ENCODE measurements at regions not wholly inside any gene's neighbourhood (a gene's known extent, or its start where the extent isn't known, plus 50 kb on each side); places are given as distances from the start of the nearest gene placed in this dataset.

GRCh38 chr1:234554218-234554697, 55.7 kb downstream of the IRF2BP2 start:
- FAIRE-seq: no peak

DNA sequence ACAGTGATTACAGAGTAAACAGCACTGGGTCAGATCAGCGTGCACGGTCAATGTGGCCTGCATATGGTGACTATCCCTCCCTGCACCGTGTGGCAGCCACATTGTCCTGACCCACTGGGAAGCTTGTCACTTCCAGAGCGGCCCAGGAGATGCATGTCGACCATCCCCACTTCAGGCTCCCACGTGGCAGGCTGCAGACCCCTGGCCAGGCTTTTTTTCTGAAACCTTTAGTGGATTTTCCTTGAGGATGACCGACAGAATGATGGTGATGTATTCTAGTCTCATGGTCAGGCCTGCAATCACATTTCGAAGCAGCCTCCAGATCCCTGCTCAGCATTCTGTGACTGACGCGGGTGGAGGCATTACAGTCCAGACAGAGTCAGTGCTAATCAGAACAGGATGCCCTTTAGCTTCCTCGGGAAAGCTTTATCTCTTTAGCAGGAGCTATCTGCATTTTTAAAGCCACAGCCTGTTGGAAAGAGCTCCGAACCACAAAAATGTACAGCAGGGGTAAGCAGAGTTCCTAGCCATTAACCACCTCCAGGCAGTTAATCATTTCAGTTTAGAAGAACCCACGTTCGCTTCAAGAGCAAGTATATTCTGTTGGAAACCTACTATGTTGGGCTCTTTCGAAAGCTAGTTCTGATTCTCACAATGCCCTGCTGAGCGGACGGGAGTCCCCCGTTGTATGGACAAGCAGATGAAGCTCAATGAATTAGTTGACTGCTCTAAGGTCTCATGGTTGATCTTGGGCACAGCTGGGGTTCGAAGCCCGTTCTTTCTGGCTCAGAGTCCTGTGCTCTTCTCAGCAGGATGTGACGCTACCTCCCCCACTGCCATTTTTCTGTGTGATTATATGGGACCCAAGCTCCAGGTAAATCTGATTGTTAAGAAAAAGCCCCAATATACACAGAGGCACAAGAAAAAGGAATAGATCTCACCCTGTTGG, 56.5 kb downstream of the IRF2BP2 start:
- no peak for FAIRE-seq
- DNase-seq (ENCODE audit: low spot score in 2 of 2): no peak

More at GRCh38 chr1:234554218-234554697, 55.7 kb downstream of the IRF2BP2 start:
- DNase-seq (ENCODE audit: low spot score in 2 of 2): peak in 1 of 2 donors; percentile 44

DNA sequence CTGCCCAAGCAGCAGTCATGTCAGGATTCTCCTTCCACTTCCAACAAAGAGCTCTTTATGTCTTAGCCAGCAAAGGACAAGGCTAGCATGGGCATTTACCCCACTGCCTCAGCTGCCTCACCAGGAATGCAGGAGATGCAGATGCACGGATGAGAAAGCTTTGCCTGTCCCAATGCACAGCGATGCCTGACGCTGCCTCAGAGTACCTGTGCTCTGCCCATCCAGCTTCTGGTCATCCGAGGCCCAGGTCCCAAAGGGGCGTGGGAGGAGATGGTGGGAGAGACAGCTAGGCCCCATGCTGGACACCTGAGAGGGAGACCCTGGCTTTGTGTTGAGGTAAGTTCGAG, 59.0 kb downstream of the IRF2BP2 start:
- DNase-seq (ENCODE audit: low spot score in 2 of 2) (no peak), FAIRE-seq (no peak)

- DNase-seq (ENCODE audit: low spot score in 2 of 2): peak in 1 of 2 donors; percentile 44
- FAIRE-seq: no peak
These were observed 59.5 kb downstream of the IRF2BP2 start for GRCh38 chr1:234550341-234551031.

DNA sequence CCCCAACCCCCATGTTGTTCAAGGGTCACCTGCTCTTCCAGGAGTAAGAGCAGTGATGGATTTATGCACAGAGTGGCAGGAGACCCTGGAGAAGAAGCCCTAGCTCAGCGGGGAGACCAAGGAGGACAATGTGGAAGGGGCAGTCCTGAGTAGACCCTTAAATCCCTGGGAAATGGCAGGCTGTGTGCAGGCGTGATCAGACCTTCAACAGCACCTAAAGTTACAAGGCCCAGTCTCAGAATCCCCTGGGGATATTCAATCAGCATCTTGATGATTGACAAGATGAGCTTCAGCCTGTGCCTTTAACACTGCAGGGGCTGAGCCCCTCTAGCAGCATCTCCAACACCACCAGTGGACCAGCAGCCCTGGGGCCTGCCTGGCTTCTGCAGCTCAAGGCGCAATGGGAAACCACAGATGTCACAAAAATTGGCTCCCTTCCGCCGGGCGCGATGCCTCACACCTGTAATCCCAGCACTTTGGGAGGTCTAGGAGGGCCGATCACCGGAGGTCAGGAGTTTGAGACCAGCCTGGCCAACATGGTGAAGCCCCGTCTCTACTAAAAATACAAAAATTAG, 60.4 kb downstream of the IRF2BP2 start:
- DNase-seq (ENCODE audit: low spot score in 2 of 2) (no peak), FAIRE-seq (no peak)

DNA sequence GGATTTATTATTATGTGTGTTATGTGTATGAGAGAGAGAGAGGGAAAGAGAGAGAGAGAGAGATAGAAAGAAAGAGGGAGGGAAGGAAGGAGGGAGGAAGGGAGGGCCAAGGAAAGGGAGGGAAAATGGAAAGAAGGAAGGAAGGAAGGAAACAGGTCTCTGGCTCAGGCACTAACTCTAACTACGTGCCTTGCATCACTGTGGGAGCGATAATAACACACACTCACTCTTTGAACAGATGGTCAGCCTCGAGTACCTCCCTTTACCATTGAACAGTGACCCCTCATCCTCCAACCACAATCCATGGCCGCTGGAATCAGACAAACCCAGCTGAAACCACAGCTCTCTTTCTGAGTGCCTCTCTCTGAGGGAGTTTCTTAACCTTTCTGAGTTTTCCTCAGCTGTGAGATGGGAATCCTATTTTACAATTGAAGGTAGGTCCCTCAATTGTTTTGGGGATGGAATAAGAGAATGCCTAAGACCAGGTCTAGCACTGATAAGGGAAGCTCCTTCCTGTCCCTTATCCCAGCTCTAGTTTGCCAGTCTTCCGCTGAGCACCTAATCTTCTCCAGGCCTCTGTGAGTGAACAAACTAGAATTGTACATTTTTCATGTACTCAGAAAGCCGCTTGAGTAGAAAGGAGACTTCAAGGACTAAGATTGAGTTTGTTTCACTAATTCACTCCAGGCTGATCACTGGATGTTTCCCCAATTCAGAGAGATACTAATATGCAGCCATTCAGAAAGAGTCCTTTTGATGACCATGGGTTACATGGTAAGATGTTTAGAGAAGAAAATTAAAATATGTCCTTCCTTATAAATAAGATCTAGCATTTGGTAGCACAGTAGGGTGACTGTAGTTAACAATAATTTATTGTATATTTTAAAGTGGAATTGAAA, 62.8 kb downstream of the IRF2BP2 start:
- FAIRE-seq (no peak), DNase-seq (ENCODE audit: low spot score in 2 of 2) (no peak)

DNA sequence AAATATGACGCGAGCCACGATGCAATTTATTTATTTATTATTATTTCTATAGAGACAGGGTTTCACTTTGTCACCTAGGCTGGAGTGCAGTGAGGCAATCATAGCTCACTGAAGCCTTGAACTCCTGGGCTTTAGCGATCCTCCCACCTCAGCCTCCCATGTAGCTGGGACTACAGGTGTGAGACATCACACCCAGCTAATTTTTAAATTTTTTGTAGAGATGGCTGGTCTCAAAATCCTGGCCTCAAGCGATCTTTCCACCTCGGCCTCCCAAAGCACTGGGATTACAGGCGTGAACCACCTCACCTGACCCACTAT, 63.6 kb downstream of the IRF2BP2 start:
- no peak for DNase-seq (ENCODE audit: low spot score in 2 of 2)
- FAIRE-seq: no peak

- FAIRE-seq: no peak
- no peak for DNase-seq (ENCODE audit: low spot score in 2 of 2)
These were observed 64.2 kb downstream of the IRF2BP2 start for GRCh38 chr1:234545517-234546386.

- no peak for FAIRE-seq
- DNase-seq (ENCODE audit: low spot score in 2 of 2): peak in 1 of 2 donors; percentile 52
These were observed 65.2 kb upstream of the TARBP1 start for GRCh38 chr1:234544087-234544579.

GRCh38 chr1:234543442-234544086, 64.6 kb upstream of the TARBP1 start:
- no peak for DNase-seq (ENCODE audit: low spot score in 2 of 2)
- no peak for FAIRE-seq

GRCh38 chr1:234542211-234542850, 63.4 kb upstream of the TARBP1 start:
- DNase-seq (ENCODE audit: low spot score in 2 of 2): no peak
- FAIRE-seq: no peak

GRCh38 chr1:234541286-234541975, 62.5 kb upstream of the TARBP1 start:
- no peak for FAIRE-seq
- no peak for DNase-seq (ENCODE audit: low spot score in 2 of 2)

- DNase-seq (ENCODE audit: low spot score in 2 of 2) (no peak), FAIRE-seq (no peak)
These were observed 61.4 kb upstream of the TARBP1 start for GRCh38 chr1:234540404-234540762.

- DNase-seq (ENCODE audit: low spot score in 2 of 2): no peak
- no peak for FAIRE-seq
These were observed 60.9 kb upstream of the TARBP1 start for GRCh38 chr1:234539666-234540403.

DNA sequence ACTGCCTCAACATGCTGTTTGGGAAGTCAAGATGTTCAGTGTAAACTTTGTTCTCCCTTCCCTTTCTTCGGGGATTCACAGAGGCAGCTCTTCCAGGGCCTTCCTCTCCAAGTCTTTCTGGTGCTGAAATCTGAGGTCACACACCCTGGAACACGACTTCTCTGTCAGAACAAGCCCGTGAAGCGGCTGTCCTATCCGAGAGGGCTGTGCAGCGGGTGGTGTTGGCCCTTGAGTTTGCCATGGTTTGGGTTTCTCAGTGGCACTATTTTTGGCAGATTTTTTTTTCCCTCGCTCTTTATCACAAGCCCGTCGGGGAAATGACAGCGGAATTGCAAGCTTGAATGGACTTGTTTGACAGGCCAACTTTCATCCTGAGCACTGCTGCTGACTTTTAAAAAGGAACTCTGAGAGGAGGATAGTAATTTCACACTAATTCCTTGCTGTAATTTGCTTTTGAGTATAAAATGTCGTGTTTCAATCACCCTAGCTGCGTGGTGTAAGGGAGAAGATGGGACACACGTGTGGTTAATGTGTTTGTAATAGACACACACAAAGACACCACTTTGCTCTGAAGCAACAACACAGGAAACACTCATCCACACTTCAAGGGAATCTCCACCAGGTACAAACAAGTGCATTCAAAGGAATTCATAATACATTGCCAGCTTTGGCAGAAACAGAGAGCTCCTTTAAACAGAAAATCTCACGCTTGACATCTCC, 60.1 kb upstream of the TARBP1 start:
- no peak for FAIRE-seq
- no peak for DNase-seq (ENCODE audit: low spot score in 2 of 2)

- DNase-seq (ENCODE audit: low spot score in 2 of 2): no peak
- FAIRE-seq: no peak
These were observed 59.2 kb upstream of the TARBP1 start for GRCh38 chr1:234538062-234538731.
